ENCODE measurements at regions not wholly inside any gene's neighbourhood (a gene's known extent, or its start where the extent isn't known, plus 50 kb on each side); places are given as distances from the start of the nearest gene placed in this dataset.

- TF ChIP-seq CTCF (IDR thresholded peaks at IDR 0.05) (no peak), ZFX (IDR thresholded peaks at IDR 0.05; ENCODE audit: borderline replicate concordance) (no peak)
These were observed 224.8 kb upstream of the KLF14 start for GRCh38 chr7:130958846-130959245.

Measured in 22Rv1 (cell line).